Endothelial cell of hepatic sinusoid (primary cell): ENCODE measurements at regions not wholly inside any gene's neighbourhood (a gene's known extent, or its start where the extent isn't known, plus 50 kb on each side); places are given as distances from the start of the nearest gene placed in this dataset.

Source experiments
- in situ Hi-C: cut with HindIII; loops from 2 replicates; pipeline ENCODE4 v1.10.0; 2017; ENCODE audit warnings: low sequenced_read_pairs

- in situ Hi-C loops = no loop called here
These were observed 356.6 kb downstream of the CXXC4 start for GRCh38 chr4:104138116-104138515.

GRCh38 chr4:104129243-104129642, 365.5 kb downstream of the CXXC4 start:
- in situ Hi-C loops = no loop called here

GRCh38 chr4:104128850-104129213, 365.9 kb downstream of the CXXC4 start:
- in situ Hi-C loops = no loop called here

GRCh38 chr4:104128031-104128849, 366.5 kb downstream of the CXXC4 start:
- in situ Hi-C loops = no loop called here

GRCh38 chr4:104123021-104123420, 371.7 kb downstream of the CXXC4 start:
- in situ Hi-C loops = no loop called here

- in situ Hi-C loops = no loop called here
These were observed 376.9 kb downstream of the CXXC4 start for GRCh38 chr4:104117776-104118175.

- in situ Hi-C loops = no loop called here
These were observed 380.8 kb downstream of the CXXC4 start for GRCh38 chr4:104113850-104114249.

GRCh38 chr4:104099141-104099540, 379.4 kb upstream of the TACR3 start:
- in situ Hi-C loops = no loop called here

- in situ Hi-C loops = no loop called here
These were observed 373.5 kb upstream of the TACR3 start for GRCh38 chr4:104093247-104093646.

GRCh38 chr4:104073229-104073628, 353.4 kb upstream of the TACR3 start:
- in situ Hi-C loops = no loop called here

GRCh38 chr4:104066533-104066932, 346.7 kb upstream of the TACR3 start:
- in situ Hi-C loops = no loop called here

GRCh38 chr4:104064646-104065577, 345.1 kb upstream of the TACR3 start:
- in situ Hi-C loops = no loop called here

GRCh38 chr4:104063341-104063740, 343.6 kb upstream of the TACR3 start:
- in situ Hi-C loops = no loop called here

- in situ Hi-C loops = no loop called here
These were observed 324.6 kb upstream of the TACR3 start for GRCh38 chr4:104044369-104044768.

- in situ Hi-C loops = no loop called here
These were observed 313.1 kb upstream of the TACR3 start for GRCh38 chr4:104032896-104033295.

GRCh38 chr4:104025251-104025650, 305.5 kb upstream of the TACR3 start:
- in situ Hi-C loops = no loop called here

- in situ Hi-C loops = no loop called here
These were observed 303.0 kb upstream of the TACR3 start for GRCh38 chr4:104022831-104023230.

- in situ Hi-C loops = no loop called here
These were observed 302.4 kb upstream of the TACR3 start for GRCh38 chr4:104022226-104022625.

GRCh38 chr4:104020641-104021040, 300.9 kb upstream of the TACR3 start:
- in situ Hi-C loops = no loop called here

- in situ Hi-C loops = no loop called here
These were observed 297.4 kb upstream of the TACR3 start for GRCh38 chr4:104017213-104017612.

- in situ Hi-C loops = no loop called here
These were observed 295.9 kb upstream of the TACR3 start for GRCh38 chr4:104015680-104016079.

GRCh38 chr4:104010722-104011121, 290.9 kb upstream of the TACR3 start:
- in situ Hi-C loops = no loop called here
